ENCODE measurements at regions not wholly inside any gene's neighbourhood (a gene's known extent, or its start where the extent isn't known, plus 50 kb on each side); places are given as distances from the start of the nearest gene placed in this dataset.

DNA sequence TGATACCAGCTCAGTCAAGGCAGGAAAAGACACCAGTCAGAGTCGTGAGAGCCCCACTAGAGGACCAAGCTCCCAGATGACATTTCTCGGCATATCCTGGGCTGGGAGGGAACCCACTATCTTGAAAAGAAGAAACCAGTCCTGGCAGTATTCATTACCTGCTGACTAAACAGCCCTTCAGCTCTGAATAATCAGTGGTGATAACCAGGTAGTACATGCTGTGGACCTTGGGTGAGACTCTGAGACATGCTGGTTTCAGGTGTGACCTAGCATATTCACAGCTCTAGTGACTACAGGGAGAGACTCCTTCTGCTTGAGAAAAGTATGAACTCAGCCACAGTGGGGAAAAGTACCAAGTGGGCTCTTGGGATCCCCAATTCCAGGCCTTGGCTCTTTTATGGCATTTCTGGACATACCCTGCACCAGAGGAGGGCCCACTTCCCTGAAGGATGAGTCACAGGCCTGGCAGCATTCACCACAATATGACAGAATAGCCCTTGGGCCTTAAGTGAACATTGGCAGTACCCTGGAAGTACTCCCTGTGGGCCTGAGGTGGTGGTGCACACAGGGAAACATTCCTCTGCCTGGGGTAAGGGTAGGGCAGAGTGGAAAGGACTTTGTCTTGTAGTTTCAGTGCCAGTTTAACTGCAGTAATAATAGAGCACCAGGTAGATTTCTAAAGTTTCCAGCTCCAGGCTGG, 82.6 kb upstream of the SLC38A4 start:
- DNase-seq (ENCODE audit: insufficient read length, low spot score) (no peak), FAIRE-seq (no peak)

DNA sequence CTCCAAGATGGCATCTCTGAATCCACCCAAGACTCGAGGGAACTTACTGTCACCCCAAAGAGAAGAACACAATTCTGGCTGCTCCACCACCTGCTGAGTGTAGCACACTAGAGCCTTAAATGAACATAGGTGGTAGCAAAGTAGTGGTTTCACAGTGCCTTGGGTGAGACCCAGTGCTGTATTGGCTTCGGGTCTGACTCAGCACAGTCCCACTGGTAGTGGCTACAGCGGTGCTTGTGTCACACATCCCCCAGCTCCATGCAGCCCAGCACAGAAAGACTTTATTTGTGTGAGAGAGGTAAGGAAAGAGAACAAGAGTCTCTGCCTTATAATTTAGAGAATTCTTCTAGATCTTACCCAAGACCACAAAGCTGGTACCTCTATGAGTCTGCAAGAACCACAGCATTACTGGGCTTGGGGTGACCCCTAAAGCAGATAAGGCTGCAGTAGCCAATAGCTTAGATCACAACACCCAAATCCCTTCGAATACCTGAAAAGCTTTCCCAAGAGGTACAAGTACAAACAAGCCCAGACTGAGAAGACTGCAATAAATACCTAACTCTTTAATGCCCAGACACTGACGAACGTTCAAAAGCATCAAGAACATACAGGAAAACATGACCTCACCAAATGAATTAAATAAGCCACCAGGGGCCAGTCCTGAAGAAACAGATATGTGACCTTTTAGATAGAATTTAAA, 83.3 kb upstream of the SLC38A4 start:
- TF ChIP-seq POLR2AphosphoS5 (IDR thresholded peaks at IDR 0.05; ENCODE audit: low read depth, low read length) (no peak), SPI1 (IDR thresholded peaks at IDR 0.05; ENCODE audit: low read depth, low read length) (no peak), POU2F2 (IDR thresholded peaks at IDR 0.05; ENCODE audit: low read depth, low read length) (no peak), POLR2A (IDR thresholded peaks at IDR 0.05; ENCODE audit: low read depth, low read length) (no peak), PAX5 (IDR thresholded peaks at IDR 0.05; ENCODE audit: insufficient read depth, low read length, severe bottlenecking) (no peak), TAF1 (IDR thresholded peaks at IDR 0.05; ENCODE audit: low read depth, low read length) (no peak)
- DNase-seq (ENCODE audit: insufficient read length, low spot score) (no peak), FAIRE-seq (no peak)

More for the DNA sequence above, 82.6 kb upstream of the SLC38A4 start:
- TF ChIP-seq POLR2A (IDR thresholded peaks at IDR 0.05; ENCODE audit: low read depth, low read length) (no peak), PAX5 (IDR thresholded peaks at IDR 0.05; ENCODE audit: insufficient read depth, low read length, severe bottlenecking) (no peak), POU2F2 (IDR thresholded peaks at IDR 0.05; ENCODE audit: low read depth, low read length) (no peak), SPI1 (IDR thresholded peaks at IDR 0.05; ENCODE audit: low read depth, low read length) (no peak), POLR2AphosphoS5 (IDR thresholded peaks at IDR 0.05; ENCODE audit: low read depth, low read length) (no peak)

DNA sequence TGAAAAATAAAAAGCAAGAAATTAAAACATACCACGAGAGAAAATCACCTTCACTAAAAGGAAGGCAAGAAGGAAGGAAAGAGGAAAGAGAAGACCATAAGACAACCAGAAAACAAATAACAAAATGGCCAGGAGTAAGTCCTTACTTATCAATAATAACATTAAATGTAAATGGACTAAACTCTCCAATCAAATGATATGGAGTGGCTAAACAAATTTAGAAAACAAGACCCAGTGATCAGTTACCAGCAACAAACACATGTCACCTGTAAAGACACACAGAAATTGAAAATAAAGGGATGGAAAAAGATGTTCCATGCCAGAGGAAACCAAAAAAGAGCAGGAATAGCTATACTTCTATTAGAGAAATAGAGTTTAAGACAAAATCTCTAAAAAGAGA, 85.0 kb upstream of the SLC38A4 start:
- FAIRE-seq (no peak), DNase-seq (ENCODE audit: insufficient read length, low spot score) (no peak)
- TF ChIP-seq SPI1 (IDR thresholded peaks at IDR 0.05; ENCODE audit: low read depth, low read length), result no peak
- no peak for TF ChIP-seq POU2F2 (IDR thresholded peaks at IDR 0.05; ENCODE audit: low read depth, low read length)
- TF ChIP-seq PAX5 (IDR thresholded peaks at IDR 0.05; ENCODE audit: insufficient read depth, low read length, severe bottlenecking), result no peak
- no peak for TF ChIP-seq POLR2AphosphoS5 (IDR thresholded peaks at IDR 0.05; ENCODE audit: low read depth, low read length)
- TF ChIP-seq TAF1 (IDR thresholded peaks at IDR 0.05; ENCODE audit: low read depth, low read length), result no peak
- no peak for TF ChIP-seq POLR2A (IDR thresholded peaks at IDR 0.05; ENCODE audit: low read depth, low read length)

DNA sequence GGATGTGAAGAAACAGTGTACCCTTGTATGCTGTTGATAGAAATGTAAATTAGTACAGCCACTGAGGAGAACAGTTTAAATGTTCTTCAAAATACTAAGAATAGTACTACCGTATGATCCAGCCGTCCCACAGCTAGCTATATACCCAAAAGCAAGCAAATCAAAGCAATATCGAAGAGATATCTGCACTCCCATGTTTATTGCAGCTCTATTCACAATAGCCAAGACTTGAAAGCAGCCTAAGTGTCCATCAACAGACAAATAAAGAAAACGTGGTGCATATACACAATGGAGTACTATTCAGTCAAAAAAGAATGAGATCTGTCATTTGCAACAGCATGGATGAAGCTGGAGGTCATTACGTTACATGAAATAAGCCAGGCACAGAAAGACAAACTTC, 88.5 kb upstream of the SLC38A4 start:
- no peak for FAIRE-seq
- no peak for TF ChIP-seq POU2F2 (IDR thresholded peaks at IDR 0.05; ENCODE audit: low read depth, low read length)
- no peak for TF ChIP-seq TAF1 (IDR thresholded peaks at IDR 0.05; ENCODE audit: low read depth, low read length)
- no peak for TF ChIP-seq PAX5 (IDR thresholded peaks at IDR 0.05; ENCODE audit: insufficient read depth, low read length, severe bottlenecking)
- no peak for DNase-seq (ENCODE audit: insufficient read length, low spot score)

DNA sequence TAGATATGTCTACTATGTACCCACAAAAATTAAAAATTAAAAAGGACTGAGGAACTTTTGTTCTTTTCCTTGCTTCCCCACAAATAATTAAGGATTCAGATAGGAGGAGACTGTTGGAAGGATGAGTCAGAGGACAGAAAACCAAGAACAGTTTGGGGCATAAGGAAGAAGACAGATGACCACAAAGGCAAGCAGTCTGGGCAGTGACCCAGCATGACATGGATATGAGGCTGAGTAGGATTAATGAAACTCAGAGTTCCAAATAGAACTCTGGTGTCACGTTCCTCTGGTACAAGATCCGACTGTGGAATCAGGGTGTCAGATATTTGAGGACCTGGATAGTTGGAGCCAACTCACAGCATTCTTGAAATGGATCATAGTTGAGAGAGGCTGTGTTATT, 89.3 kb upstream of the SLC38A4 start:
- no peak for TF ChIP-seq POLR2AphosphoS5 (IDR thresholded peaks at IDR 0.05; ENCODE audit: low read depth, low read length)
- TF ChIP-seq PAX5 (IDR thresholded peaks at IDR 0.05; ENCODE audit: insufficient read depth, low read length, severe bottlenecking), result no peak
- TF ChIP-seq TAF1 (IDR thresholded peaks at IDR 0.05; ENCODE audit: low read depth, low read length), result no peak
- TF ChIP-seq SPI1 (IDR thresholded peaks at IDR 0.05; ENCODE audit: low read depth, low read length), result no peak
- no peak for TF ChIP-seq POLR2A (IDR thresholded peaks at IDR 0.05; ENCODE audit: low read depth, low read length)
- TF ChIP-seq POU2F2 (IDR thresholded peaks at IDR 0.05; ENCODE audit: low read depth, low read length), result no peak
- DNase-seq (ENCODE audit: insufficient read length, low spot score) (no peak), FAIRE-seq (no peak)

DNA sequence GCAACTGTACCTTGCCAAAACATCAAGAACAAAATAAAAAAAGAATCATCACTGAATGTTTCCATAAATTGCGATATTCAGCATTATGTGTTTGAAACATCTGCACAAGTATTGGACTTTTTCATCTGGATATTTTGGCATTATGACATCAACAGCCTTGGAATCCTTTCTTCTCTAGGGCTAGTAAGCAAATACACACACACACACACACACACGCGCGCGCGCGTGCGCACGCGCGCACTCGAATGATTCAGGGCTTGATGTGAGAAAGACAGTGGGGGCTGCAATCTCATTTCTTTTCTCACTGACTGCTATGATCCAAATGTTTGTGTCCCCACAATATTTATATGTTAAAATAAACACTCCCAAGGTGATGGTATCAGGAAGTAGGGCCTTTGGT, 90.0 kb upstream of the SLC38A4 start:
- FAIRE-seq (no peak), DNase-seq (ENCODE audit: insufficient read length, low spot score) (no peak)
- TF ChIP-seq SPI1 (IDR thresholded peaks at IDR 0.05; ENCODE audit: low read depth, low read length) (no peak), PAX5 (IDR thresholded peaks at IDR 0.05; ENCODE audit: insufficient read depth, low read length, severe bottlenecking) (no peak)

DNA sequence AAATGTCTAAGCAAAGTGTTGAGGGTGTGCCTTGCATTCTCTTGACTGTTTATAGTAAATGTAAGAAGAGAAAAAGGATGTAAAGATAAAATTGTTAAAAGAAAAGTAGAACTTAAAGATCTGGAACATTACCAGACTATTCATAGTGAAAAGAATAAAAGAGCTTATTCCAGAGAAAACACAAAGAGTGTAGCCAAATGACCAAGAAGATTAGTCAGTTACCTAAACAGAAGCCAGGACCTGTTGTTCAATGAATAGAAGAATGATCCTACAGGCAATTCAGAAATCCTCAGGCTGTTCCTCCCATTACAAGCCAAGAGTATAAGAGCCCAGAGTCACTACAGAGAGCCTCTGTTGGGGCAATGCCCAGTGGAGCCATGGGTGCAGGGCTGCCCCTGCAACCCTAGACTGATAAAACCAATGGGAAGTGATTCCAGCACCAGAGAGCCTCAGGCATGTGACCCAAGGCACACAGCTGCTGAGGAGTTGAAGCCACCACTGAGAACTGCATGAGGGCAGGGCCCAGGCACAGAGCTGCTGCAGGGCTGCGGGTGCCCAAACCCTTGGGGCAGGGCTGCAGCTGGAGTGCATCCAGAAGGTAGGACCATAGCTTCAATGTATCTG, 91.1 kb upstream of the SLC38A4 start:
- TF ChIP-seq POU2F2 (IDR thresholded peaks at IDR 0.05; ENCODE audit: low read depth, low read length) (no peak), TAF1 (IDR thresholded peaks at IDR 0.05; ENCODE audit: low read depth, low read length) (no peak), POLR2A (IDR thresholded peaks at IDR 0.05; ENCODE audit: low read depth, low read length) (no peak), SPI1 (IDR thresholded peaks at IDR 0.05; ENCODE audit: low read depth, low read length) (no peak), PAX5 (IDR thresholded peaks at IDR 0.05; ENCODE audit: insufficient read depth, low read length, severe bottlenecking) (no peak), POLR2AphosphoS5 (IDR thresholded peaks at IDR 0.05; ENCODE audit: low read depth, low read length) (no peak)
- FAIRE-seq, result no peak
- no peak for DNase-seq (ENCODE audit: insufficient read length, low spot score)

DNA sequence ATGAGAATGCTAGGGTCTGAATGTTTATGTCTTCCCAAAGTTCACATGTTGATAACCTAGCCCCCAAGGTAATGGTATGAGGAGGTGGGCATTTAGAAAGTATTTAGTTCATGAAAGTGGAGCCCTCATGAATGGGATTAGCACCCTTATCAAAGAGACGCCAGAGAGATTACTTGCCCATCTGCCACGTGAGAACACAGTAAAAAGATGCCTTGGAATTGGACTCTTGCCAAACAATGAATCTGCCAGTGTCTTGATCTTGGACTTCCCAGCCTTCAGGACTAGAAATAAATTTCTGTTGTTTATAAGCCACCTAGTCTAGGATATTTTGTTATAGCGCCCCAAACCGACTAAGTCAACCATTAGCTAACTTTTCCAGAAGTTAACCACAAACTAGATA, 92.0 kb upstream of the SLC38A4 start:
- FAIRE-seq, result no peak
- no peak for DNase-seq (ENCODE audit: insufficient read length, low spot score)
- TF ChIP-seq TAF1 (IDR thresholded peaks at IDR 0.05; ENCODE audit: low read depth, low read length) (no peak), POU2F2 (IDR thresholded peaks at IDR 0.05; ENCODE audit: low read depth, low read length) (no peak), PAX5 (IDR thresholded peaks at IDR 0.05; ENCODE audit: insufficient read depth, low read length, severe bottlenecking) (no peak), POLR2A (IDR thresholded peaks at IDR 0.05; ENCODE audit: low read depth, low read length) (no peak), SPI1 (IDR thresholded peaks at IDR 0.05; ENCODE audit: low read depth, low read length) (no peak)

DNA sequence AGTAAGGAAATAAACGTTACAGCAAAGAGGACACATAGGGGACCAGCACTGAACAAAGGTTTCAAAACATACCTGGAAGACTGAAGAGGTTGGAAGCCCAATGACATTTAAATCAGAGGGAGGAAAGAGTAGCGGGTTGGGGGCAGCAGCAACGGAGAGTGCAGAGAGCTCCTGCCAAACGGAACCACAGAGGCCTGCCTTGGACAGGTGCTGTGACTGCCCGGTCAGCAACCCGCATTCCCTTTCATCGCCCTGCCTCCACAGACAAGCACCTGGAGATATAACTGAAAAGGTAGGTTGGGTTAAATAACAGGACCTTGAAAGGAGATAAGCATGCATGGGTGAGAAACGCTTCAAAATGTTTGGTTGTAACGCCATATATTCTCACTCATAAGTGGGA, 92.8 kb upstream of the SLC38A4 start:
- FAIRE-seq (no peak), DNase-seq (ENCODE audit: insufficient read length, low spot score) (no peak)
- TF ChIP-seq POLR2A (IDR thresholded peaks at IDR 0.05; ENCODE audit: low read depth, low read length), result no peak
- TF ChIP-seq PAX5 (IDR thresholded peaks at IDR 0.05; ENCODE audit: insufficient read depth, low read length, severe bottlenecking), result no peak
- TF ChIP-seq SPI1 (IDR thresholded peaks at IDR 0.05; ENCODE audit: low read depth, low read length), result no peak
- no peak for TF ChIP-seq POU2F2 (IDR thresholded peaks at IDR 0.05; ENCODE audit: low read depth, low read length)
- no peak for TF ChIP-seq POLR2AphosphoS5 (IDR thresholded peaks at IDR 0.05; ENCODE audit: low read depth, low read length)
- TF ChIP-seq TAF1 (IDR thresholded peaks at IDR 0.05; ENCODE audit: low read depth, low read length), result no peak

Measured in GM12891 (cell line).